SK-N-SH treated with all-trans-retinoic acid at 6 μM for 48 hours (cell line): ENCODE measurements at regions not wholly inside any gene's neighbourhood (a gene's known extent, or its start where the extent isn't known, plus 50 kb on each side); places are given as distances from the start of the nearest gene placed in this dataset.

Source experiments
- ARNTL ChIP-seq: fragments of 450-650 bp; formaldehyde crosslinking; IDR thresholded peaks from 2 replicates; pipeline ENCODE4 v1.5.0; 2020; ENCODE audit warnings: low read depth, mild to moderate bottlenecking, moderate library complexity, borderline replicate concordance
- BACH2 ChIP-seq: fragments of 250-450 bp; sonication (Bioruptor Pico); IDR thresholded peaks from 2 replicates; pipeline ENCODE4 v1.9.0; 2021; ENCODE audit warnings: mild to moderate bottlenecking, borderline replicate concordance
- CREB5 ChIP-seq: fragments of 250-450 bp; sonication (Bioruptor Pico); IDR thresholded peaks from 2 replicates; pipeline ENCODE4 v1.5.1; 2020; ENCODE audit warnings: low read depth, mild to moderate bottlenecking, moderate library complexity
- ISL1 ChIP-seq: fragments of 250-450 bp; sonication (Bioruptor Pico); IDR thresholded peaks from 2 replicates; pipeline ENCODE4 v2.1.2; 2022; ENCODE audit warnings: mild to moderate bottlenecking, moderate library complexity
- PATZ1 ChIP-seq: fragments of 250-450 bp; sonication (Bioruptor Pico); IDR thresholded peaks from 2 replicates; pipeline ENCODE4 v1.8.0; 2020; ENCODE audit warnings: mild to moderate bottlenecking, moderate library complexity, borderline replicate concordance
- POU6F1 ChIP-seq: fragments of 250-450 bp; sonication (Bioruptor Pico); IDR thresholded peaks from 2 replicates; pipeline ENCODE4 v1.8.0; 2021; ENCODE audit warnings: low read depth, mild to moderate bottlenecking, moderate library complexity, borderline replicate concordance
- ZFP30 ChIP-seq: fragments of 450-650 bp; formaldehyde crosslinking; IDR thresholded peaks from 2 replicates; pipeline ENCODE4 v1.5.0; 2022; ENCODE audit warnings: mild to moderate bottlenecking, moderate library complexity
- ZNF565 ChIP-seq: fragments of 450-650 bp; formaldehyde crosslinking; conservative IDR thresholded peaks from 2 replicates; pipeline ENCODE4 v1.5.0; 2020; ENCODE audit warnings: low read depth, mild to moderate bottlenecking, moderate library complexity
- ZNF70 ChIP-seq: fragments of 450-650 bp; formaldehyde crosslinking; IDR thresholded peaks from 2 replicates; pipeline ENCODE4 v1.5.0; 2020; ENCODE audit warnings: mild to moderate bottlenecking, moderate library complexity
- ZNF8 ChIP-seq: fragments of 450-650 bp; formaldehyde crosslinking; IDR thresholded peaks from 2 replicates; pipeline ENCODE4 v1.5.0; 2020; ENCODE audit warnings: mild to moderate bottlenecking, moderate library complexity

DNA sequence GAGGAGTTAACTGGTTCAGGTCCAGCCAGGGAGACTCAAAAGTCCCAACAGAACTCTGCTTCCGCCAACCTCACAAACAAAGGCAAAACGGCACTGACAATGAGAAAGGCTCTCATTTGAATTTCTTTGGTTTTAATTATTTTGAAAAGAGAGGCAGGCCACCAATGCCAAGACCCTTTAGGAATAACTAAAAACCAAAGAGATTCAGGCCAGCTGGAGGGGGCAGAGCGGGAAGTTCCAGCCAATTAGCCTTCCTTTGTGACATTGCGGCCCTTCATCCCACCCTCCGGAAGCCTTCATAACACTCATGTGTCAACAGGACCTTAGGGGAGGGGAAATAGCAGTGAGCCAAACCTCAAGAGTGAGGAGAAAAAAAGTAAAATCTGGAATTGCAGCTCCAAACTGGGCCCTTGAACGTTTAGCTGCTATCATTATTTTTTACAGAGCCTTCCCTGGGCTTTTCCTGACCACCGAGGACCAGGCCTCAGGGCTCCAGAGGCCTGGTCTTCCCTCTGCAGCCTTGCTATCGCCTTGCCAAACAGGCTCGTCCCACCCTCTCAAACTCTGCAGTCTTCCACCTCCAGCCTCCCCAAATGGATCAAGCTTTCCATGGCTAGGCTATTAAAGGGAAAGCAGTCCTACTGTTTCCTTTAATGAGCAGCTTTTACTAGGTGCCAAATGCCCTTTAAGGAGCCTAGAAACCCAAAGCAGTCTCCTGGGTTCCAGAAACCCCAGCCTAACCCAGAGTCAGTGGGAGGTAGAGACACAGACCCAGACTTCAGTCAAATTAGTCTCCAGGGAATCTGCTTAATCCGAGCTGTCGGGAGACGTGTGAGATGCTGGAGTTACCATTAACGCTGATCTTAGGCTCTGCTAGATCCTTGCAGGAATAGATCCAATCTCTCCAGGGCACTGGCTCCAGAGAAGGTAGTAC lies 114.2 kb downstream of the CCDC34 start:
- TF ChIP-seq ZNF8 (no peak), ARNTL (CRISPR knock-in tag) (no peak), CREB5 (CRISPR knock-in tag) (no peak), ZNF70 (no peak), ZNF565 (no peak), PATZ1 (CRISPR knock-in tag) (no peak), POU6F1 (CRISPR knock-in tag) (no peak), BACH2 (CRISPR knock-in tag) (no peak), ZFP30 (CRISPR knock-in tag) (no peak), ISL1 (CRISPR knock-in tag) (no peak)
